Esophagus mucosa (tissue), 1 donor: ENCODE measurements at regions not wholly inside any gene's neighbourhood (a gene's known extent, or its start where the extent isn't known, plus 50 kb on each side); places are given as distances from the start of the nearest gene placed in this dataset.
"Not testable (repeated sequence)": the region's sequence is repeated elsewhere in the genome, so short reads cannot be mapped to it uniquely, and the experiment has no call there.

Experiments
- ATAC-seq: fragments of 200-7000 bp; cut with Tn5 transposase; one replicate; pipeline ENCODE4 v1.9.1; 2020
- donor health status: DM: yes; HTN: yes; CAD: no.

- no peak for ATAC-seq
Observed at GRCh38 chr2:215579809-215580208, 143.9 kb upstream of the FN1 start.

GRCh38 chr2:215577356-215577755 is 141.5 kb upstream of the FN1 start:
- no peak for ATAC-seq

GRCh38 chr2:215576572-215576971 is 140.7 kb upstream of the FN1 start:
- no peak for ATAC-seq

- ATAC-seq = no peak
Observed at GRCh38 chr2:215573496-215573895, 137.6 kb upstream of the FN1 start.

- ATAC-seq = no peak
Observed at GRCh38 chr2:215572341-215572848, 136.5 kb upstream of the FN1 start.

GRCh38 chr2:215571689-215572088 is 135.8 kb upstream of the FN1 start:
- no peak for ATAC-seq

GRCh38 chr2:215567504-215567903 is 131.6 kb upstream of the FN1 start:
- no peak for ATAC-seq

GRCh38 chr2:215565897-215566296 is 130.0 kb upstream of the FN1 start:
- ATAC-seq = no peak

- no peak for ATAC-seq
Observed at GRCh38 chr2:215557701-215558100, 121.8 kb upstream of the FN1 start.

- no peak for ATAC-seq
Observed at GRCh38 chr2:215556979-215557378, 121.1 kb upstream of the FN1 start.

- ATAC-seq = peak; percentile 61
Observed at GRCh38 chr2:215554689-215555498, 119.0 kb upstream of the FN1 start.

- ATAC-seq = no peak
Observed at GRCh38 chr2:215553946-215554345, 118.1 kb upstream of the FN1 start.

- no peak for ATAC-seq
Observed at GRCh38 chr2:215552144-215552580, 116.3 kb upstream of the FN1 start.

- no peak for ATAC-seq
Observed at GRCh38 chr2:215550331-215550730, 114.5 kb upstream of the FN1 start.

- ATAC-seq = no peak
Observed at GRCh38 chr2:215548714-215549113, 112.8 kb upstream of the FN1 start.

- no peak for ATAC-seq
Observed at GRCh38 chr2:215542690-215543089, 106.8 kb upstream of the FN1 start.

GRCh38 chr2:215540658-215541057 is 104.8 kb upstream of the FN1 start:
- no peak for ATAC-seq

GRCh38 chr2:215537611-215538010 is 101.7 kb upstream of the FN1 start:
- ATAC-seq = no peak

- ATAC-seq = no peak
Observed at GRCh38 chr2:215536510-215536909, 100.6 kb upstream of the FN1 start.

GRCh38 chr2:215535741-215536140 is 99.9 kb upstream of the FN1 start:
- ATAC-seq = no peak

GRCh38 chr2:215535125-215535668 is 99.3 kb upstream of the FN1 start:
- no peak for ATAC-seq

GRCh38 chr2:215533716-215534115 is 97.8 kb upstream of the FN1 start:
- ATAC-seq = not testable (repeated sequence)

GRCh38 chr2:215532844-215533243 is 97.0 kb upstream of the FN1 start:
- no peak for ATAC-seq

GRCh38 chr2:215531284-215531683 is 95.4 kb upstream of the FN1 start:
- no peak for ATAC-seq
